Stomach (tissue), 8 donors: ENCODE measurements at regions not wholly inside any gene's neighbourhood (a gene's known extent, or its start where the extent isn't known, plus 50 kb on each side); places are given as distances from the start of the nearest gene placed in this dataset.

ENCODE experiments used
- DNase-seq, 2 donors: peaks; one replicate each; pipeline versions ENCODE4 v3.0.0 to v3.0.0-alpha.2; 2013 to 2019
- H3K27ac ChIP-seq, 5 donors: fragments of 200-600 bp in 4 of 5; sonication (generic) in 4 of 5; one replicate each; pipeline ENCODE4 v1.5.1; 2013 to 2019; ENCODE audit warnings: mild to moderate bottlenecking in 1 of 5, moderate library complexity in 1 of 5
- H3K27me3 ChIP-seq, 3 donors: fragments of 200-600 bp; sonication (generic); one replicate each; pipeline ENCODE4 v1.5.1; 2017 to 2019; ENCODE audit warnings: mixed run types in 1 of 3
- H3K36me3 ChIP-seq, 4 donors: fragments of 200-600 bp; sonication (generic); 1 replicate in 3 of 4; 2 replicates in 1 of 4; pipeline ENCODE4 v1.5.1; 2016 to 2019
- H3K4me1 ChIP-seq, 4 donors: fragments of 200-600 bp; sonication (generic); one replicate each; pipeline ENCODE4 v1.5.1; 2016 to 2019
- H3K4me3 ChIP-seq, 4 donors: fragments of 200-600 bp; sonication (generic) in 3 of 4; one replicate each; pipeline ENCODE4 v1.5.1; 2016 to 2019; ENCODE audit warnings: mild to moderate bottlenecking in 1 of 4
- H3K9me3 ChIP-seq, 4 donors: fragments of 200-600 bp; sonication (generic); one replicate each; pipeline ENCODE4 v1.5.1; 2016 to 2019
- EP300 ChIP-seq: sonication (generic); formaldehyde crosslinking; IDR thresholded peaks from one replicate; pipeline ENCODE4 v1.6.1; 2017; ENCODE audit warnings: antibody characterized with exemption
- POLR2A ChIP-seq, 4 donors: fragments of 450-650 bp; IDR thresholded peaks; one replicate each; pipeline ENCODE4 v1.6.1; 2016; ENCODE audit warnings: antibody characterized with exemption in 4 of 4, control low read depth in 2 of 4, mild to moderate bottlenecking in 1 of 4, moderate library complexity in 1 of 4
- POLR2AphosphoS5 ChIP-seq, 3 donors: sonication (generic); formaldehyde crosslinking; IDR thresholded peaks; one replicate each; pipeline ENCODE4 v1.6.1; 2016; ENCODE audit warnings: antibody characterized with exemption in 3 of 3
- WGBS, 5 donors: extraction: QIAGEN DNeasy Blood & Tissue Kit in 3 of 5; methylation state at CpG; one replicate each; pipeline versions ENCODE4 v1.1.5 to v1.1.7; 2013 to 2018; 5-methylcytosine and 5-hydroxymethylcytosine counted together
- intact Hi-C: fragments of 100-400 bp; cut with DNase I; formaldehyde crosslinking; loops from one replicate; pipeline ENCODE4 v1.15.1; 2023; ENCODE audit warnings: low total_unique reads
- TF ChIP-seq, protein P1 (sequence below), 7 experiments: fragments of 450-650 bp in 4 of 7; fragments of 200-600 bp in 3 of 7; sonication (generic) in 3 of 7; IDR thresholded peaks; one replicate each; pipeline ENCODE4 v1.5.1; 2016 to 2019; ENCODE audit warnings: antibody characterized with exemption in 7 of 7, control low read depth in 2 of 7, mild to moderate bottlenecking in 1 of 7
- donor health status: healthy with polysubstance abuse.
- donor health status: Bipolar disorder and iron deficiency.
- donor health status: healthy.

DNA sequence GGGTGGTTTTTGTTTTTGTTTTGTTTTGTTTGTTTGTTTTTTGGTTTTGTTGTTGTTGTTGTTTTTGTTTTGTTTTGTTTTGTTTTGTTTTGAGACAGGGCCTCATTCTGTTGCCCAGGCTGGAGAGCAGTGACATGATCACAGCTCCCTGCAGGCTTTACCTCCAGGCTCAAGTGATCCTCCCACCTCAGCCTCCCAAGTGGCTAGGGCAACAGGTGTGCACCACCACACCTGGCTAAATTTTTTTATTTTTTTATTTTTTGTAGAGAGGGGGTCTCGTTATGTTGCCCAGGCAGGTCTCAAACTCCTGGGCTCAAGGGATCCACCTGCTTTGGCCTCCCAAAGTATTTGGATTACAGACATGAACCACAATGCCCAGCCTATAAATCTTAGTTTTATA is 115.9 kb upstream of the NFE2L3 start:
- no peak for TF ChIP-seq EP300
- no peak for TF ChIP-seq POLR2A (IDR thresholded peaks at IDR 0.05)
- TF ChIP-seq POLR2AphosphoS5 (IDR thresholded peaks at IDR 0.05), result no peak
- TF ChIP-seq, protein P1, sequence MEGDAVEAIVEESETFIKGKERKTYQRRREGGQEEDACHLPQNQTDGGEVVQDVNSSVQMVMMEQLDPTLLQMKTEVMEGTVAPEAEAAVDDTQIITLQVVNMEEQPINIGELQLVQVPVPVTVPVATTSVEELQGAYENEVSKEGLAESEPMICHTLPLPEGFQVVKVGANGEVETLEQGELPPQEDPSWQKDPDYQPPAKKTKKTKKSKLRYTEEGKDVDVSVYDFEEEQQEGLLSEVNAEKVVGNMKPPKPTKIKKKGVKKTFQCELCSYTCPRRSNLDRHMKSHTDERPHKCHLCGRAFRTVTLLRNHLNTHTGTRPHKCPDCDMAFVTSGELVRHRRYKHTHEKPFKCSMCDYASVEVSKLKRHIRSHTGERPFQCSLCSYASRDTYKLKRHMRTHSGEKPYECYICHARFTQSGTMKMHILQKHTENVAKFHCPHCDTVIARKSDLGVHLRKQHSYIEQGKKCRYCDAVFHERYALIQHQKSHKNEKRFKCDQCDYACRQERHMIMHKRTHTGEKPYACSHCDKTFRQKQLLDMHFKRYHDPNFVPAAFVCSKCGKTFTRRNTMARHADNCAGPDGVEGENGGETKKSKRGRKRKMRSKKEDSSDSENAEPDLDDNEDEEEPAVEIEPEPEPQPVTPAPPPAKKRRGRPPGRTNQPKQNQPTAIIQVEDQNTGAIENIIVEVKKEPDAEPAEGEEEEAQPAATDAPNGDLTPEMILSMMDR (IDR thresholded peaks at IDR 0.05), result no peak
- peaks cover 0 to 18% (median 0%) of the 10 kb centered on the region in 3 donors for H3K27me3 ChIP-seq
- no peaks in the 10 kb centered on the region for H3K36me3 ChIP-seq
- intact Hi-C loops, result no loop called here
- no peak overlapping the region for H3K27ac ChIP-seq
- 89 to 100% (median 92%) methylated on average over 1 of the region's 1 CpG for WGBS, 5 donors
- no peak for DNase-seq
- peaks cover 0 to 6% (median 0%) of the 10 kb centered on the region in 4 donors for H3K4me1 ChIP-seq
- H3K9me3 ChIP-seq, result no peaks in the 10 kb centered on the region
- H3K4me3 ChIP-seq, result no peak overlapping the region

DNA sequence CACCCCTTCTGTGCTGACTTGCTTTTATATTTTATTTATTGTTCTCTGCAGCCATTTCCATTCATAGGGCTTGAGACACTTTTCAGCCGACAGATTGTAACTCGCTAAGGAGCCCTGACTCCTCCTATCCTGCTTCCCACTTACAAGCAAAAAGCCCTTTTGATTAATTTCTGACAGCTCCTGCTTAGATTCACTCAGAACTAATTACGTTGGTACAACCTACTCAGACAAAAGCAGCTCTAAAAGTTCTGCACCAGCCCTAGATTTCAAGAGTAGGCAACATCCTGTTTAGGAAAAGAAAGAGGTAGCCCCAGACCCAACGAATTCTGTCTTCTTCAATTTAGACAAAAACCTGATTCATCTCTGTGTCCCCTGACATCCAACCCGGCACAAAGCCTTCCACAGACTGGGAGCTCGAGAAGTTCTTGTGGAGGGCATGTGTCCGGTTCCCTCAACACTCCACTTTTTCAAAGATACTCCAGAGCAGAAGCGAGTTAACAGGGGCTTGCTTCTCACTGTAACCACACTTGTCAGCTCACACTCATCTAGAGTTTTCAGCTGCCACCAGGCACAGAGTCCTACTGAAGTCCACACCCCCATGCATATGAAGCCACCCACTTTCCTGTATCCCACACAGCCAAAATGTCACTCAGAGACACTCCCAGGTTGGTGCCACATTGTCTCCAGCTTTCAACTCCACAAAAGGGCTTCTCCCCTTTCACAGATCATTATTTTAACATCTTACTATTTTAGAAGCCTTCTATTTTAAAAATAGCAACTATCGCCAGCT is 113.6 kb upstream of the NFE2L3 start:
- intact Hi-C loops, result no loop called here
- H3K27me3 ChIP-seq, result peaks cover 0 to 18% (median 0%) of the 10 kb centered on the region in 3 donors
- TF ChIP-seq, protein P1 (IDR thresholded peaks at IDR 0.05), result no peak
- TF ChIP-seq POLR2AphosphoS5 (IDR thresholded peaks at IDR 0.05) (no peak), EP300 (no peak), POLR2A (IDR thresholded peaks at IDR 0.05) (no peak)
- DNase-seq, result no peak
- no peaks in the 10 kb centered on the region for H3K9me3 ChIP-seq
- H3K4me3 ChIP-seq, result no peak overlapping the region
- WGBS, 5 donors, result 46 to 64% (median 50%) methylated on average over 9 of the region's 9 CpGs
- H3K4me1 ChIP-seq, result peaks cover 0 to 6% (median 0%) of the 10 kb centered on the region in 4 donors
- H3K27ac ChIP-seq, result no peak overlapping the region
- no peaks in the 10 kb centered on the region for H3K36me3 ChIP-seq

DNA sequence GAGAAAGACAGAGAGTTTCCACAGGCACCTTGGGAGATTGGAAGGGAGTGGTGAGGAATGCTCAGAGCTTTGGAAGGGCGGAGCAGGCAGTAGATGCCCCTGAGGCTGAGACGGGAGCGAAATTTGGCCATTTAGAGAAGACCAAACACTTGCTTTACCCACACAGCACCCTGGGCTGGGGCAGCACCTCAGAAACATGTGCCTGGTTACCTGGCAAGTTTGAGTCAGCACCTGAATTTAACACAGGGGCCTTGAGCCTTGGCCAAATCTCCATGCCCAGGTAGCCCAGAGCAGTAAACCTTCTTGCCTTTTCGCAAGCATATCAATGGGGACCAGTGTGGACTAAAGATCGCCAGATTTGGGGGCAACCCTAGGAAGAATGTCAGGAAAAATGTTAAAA is 111.9 kb upstream of the NFE2L3 start:
- intact Hi-C loops, result no loop called here
- peaks cover 0 to 18% (median 0%) of the 10 kb centered on the region in 3 donors for H3K27me3 ChIP-seq
- DNase-seq, result no peak
- H3K4me1 ChIP-seq, result peaks cover 0 to 6% (median 0%) of the 10 kb centered on the region in 4 donors
- H3K36me3 ChIP-seq, result no peaks in the 10 kb centered on the region
- H3K4me3 ChIP-seq, result no peak overlapping the region
- 88 to 96% (median 95%) methylated on average over 5 of the region's 5 CpGs for WGBS, 5 donors
- TF ChIP-seq, protein P1 (IDR thresholded peaks at IDR 0.05), result no peak
- TF ChIP-seq POLR2AphosphoS5 (IDR thresholded peaks at IDR 0.05), result no peak
- TF ChIP-seq POLR2A (IDR thresholded peaks at IDR 0.05), result no peak
- TF ChIP-seq EP300, result no peak
- H3K27ac ChIP-seq, result no peak overlapping the region
- no peaks in the 10 kb centered on the region for H3K9me3 ChIP-seq

DNA sequence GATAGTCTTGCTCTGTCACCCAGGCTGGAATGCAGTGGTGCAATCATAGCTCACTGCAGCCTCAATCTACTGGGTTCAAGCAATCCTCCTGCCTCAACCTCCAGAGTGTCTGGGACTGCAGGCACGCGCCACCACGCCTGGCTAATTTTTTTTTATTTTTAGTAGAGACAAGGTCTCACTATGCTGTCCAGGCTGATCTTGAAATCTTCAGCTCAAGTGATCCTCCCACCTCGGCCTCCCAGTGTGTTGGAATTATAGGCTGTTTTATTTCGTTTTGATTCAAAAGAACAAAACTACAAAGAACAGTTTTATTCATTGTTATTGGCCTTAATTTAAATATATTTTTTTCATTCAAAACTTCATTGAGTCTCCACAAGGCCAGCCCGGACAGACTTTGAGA is 109.8 kb upstream of the NFE2L3 start:
- Histone ChIP-seq H3K4me1 (peaks cover 0 to 6% (median 0%) of the 10 kb centered on the region in 4 donors), H3K9me3 (no peaks in the 10 kb centered on the region), H3K36me3 (no peaks in the 10 kb centered on the region), H3K27ac (no peak overlapping the region), H3K27me3 (peaks cover 0 to 14% (median 0%) of the 10 kb centered on the region in 3 donors), H3K4me3 (no peak overlapping the region)
- 84 to 97% (median 91%) methylated on average over 6 of the region's 6 CpGs for WGBS, 5 donors
- DNase-seq, result no peak
- intact Hi-C loops, result no loop called here
- TF ChIP-seq POLR2A (IDR thresholded peaks at IDR 0.05) (no peak), EP300 (no peak), POLR2AphosphoS5 (IDR thresholded peaks at IDR 0.05) (no peak)
- TF ChIP-seq, protein P1 (IDR thresholded peaks at IDR 0.05), result no peak
